NCI-H1436 (cell line): ENCODE measurements at regions not wholly inside any gene's neighbourhood (a gene's known extent, or its start where the extent isn't known, plus 50 kb on each side); places are given as distances from the start of the nearest gene placed in this dataset.
A peak's percentile ranks its signal among the peaks of the same experiment; 100 is the strongest.

Experiments used
- DNase-seq: peaks from one replicate; lab custom pipeline; 2025; lab: John Stamatoyannopoulos, UW

- no peak for DNase-seq
These were observed 197.1 kb downstream of the SPP2 start for GRCh38 chr2:234247453-234248180.

DNA sequence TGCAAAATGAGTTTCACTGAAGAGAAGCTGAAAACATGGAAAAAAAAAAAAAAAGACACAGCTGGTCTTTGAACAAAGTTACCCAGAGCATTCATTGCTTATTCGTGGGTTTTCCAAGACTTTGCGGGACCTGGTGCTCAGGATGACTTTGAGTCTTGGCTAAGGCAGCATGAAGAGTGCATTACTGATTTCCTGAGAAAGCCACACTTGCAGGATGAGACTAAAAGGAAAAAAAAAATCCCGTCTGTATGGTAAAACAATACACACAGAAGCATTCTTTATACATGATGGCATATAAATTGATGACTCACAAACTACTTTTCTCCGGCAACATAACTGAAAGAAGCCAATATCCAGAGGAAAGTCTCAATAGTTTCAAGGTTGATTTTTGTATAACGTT, 195.4 kb downstream of the SPP2 start:
- no peak for DNase-seq

GRCh38 chr2:234243871-234244565, 193.5 kb downstream of the SPP2 start:
- no peak for DNase-seq

- no peak for DNase-seq
These were observed 191.9 kb downstream of the SPP2 start for GRCh38 chr2:234242459-234242836.

GRCh38 chr2:234241656-234242458, 191.4 kb downstream of the SPP2 start:
- no peak for DNase-seq

DNA sequence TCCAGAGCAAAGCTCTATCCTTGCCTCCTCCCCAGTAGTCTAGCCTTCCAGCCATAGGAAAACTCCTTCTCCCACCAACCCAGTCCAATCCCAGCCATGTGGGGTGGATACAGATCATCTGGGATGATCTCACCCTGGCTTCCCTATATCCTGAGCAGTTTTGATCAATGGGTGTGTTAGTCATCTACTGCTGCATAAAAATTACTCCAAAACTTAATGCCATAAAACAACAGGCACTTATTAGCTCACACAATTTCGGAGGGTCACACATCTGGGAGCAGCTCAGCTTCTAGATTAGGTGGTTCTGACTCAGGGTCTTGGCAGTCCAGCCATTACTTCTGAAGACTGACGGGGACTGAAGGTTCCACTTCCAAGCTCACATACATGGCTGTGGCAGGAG, 190.4 kb downstream of the SPP2 start:
- no peak for DNase-seq

DNA sequence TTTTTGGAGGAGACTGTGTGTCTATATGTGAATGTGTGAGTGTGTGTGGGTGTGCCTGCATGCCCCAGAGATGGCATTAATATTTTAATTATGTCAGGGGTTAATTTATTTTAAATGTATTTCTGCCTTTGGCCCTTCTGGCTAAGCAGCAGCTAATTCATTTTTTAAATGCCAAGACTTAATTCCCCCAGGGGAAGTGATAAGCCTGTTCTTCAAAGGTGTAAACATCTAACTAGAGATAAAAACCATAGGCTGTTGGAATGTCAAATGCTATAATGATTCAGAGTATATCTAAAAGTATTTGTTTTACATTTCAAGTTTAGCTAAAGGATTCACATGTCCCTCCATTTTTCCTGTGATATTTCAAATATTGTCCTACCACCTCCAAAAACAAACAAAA, 184.7 kb downstream of the SPP2 start:
- DNase-seq = no peak

GRCh38 chr2:234231460-234231859, 181.0 kb downstream of the SPP2 start:
- DNase-seq = no peak

- no peak for DNase-seq
These were observed 168.5 kb downstream of the SPP2 start for GRCh38 chr2:234219046-234219310.

DNA sequence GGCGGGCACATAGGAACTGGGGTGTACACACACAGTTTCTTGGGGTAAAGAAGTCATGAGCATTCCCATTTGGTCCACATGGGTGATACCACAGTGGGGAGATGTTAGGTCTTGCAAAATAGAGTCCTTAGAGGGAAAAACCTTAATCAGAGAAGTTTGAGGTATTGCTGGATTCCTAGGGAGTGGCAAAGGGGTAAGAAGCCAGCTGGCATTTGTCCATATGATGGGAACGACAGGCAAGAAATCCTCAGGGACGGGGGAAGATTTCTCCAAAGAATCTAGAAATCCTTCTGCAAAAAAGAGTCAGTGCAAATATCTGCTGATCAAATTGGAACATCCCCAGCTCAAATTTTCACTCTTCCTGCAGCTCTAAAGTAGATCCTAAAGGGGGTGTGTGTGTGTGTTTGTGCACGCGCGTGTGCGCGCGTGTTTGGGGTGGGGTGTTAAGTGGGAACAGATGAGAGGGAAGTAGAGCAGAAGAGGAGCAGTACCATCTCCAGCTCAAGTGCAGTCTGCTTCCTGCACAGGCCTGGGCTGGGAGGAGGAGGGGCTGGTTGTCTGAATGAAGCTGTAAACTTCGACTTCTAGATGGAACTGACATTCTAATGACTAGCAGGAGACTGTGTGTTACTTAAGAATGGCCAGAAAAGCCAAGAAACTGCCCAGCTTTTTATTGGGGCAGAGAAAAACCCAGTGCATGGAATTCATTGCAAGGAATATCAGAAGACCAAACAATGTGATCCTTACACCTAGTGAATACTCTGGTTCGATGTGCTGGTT, 168.0 kb downstream of the SPP2 start:
- DNase-seq = no peak

DNA sequence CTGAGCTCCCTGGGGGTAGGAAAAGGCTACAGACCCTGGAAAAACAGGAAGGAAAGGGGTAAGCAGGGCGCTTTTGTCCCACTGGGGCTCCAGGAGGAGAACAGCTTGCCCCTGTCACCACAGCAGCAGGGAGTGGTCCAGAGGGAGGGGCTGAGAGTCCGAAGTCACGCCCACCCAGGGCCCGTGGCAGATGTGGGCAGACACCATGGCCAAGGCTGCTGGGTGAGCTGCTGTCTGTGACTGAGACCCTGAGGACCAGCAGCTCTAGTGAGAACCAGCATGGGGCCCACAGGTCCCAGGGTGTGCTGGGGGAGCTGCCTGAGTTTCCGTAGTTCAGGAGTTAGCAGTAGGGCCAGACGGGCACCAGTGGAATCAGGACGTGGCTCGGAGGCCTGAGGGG, 162.0 kb downstream of the SPP2 start:
- DNase-seq = no peak

DNA sequence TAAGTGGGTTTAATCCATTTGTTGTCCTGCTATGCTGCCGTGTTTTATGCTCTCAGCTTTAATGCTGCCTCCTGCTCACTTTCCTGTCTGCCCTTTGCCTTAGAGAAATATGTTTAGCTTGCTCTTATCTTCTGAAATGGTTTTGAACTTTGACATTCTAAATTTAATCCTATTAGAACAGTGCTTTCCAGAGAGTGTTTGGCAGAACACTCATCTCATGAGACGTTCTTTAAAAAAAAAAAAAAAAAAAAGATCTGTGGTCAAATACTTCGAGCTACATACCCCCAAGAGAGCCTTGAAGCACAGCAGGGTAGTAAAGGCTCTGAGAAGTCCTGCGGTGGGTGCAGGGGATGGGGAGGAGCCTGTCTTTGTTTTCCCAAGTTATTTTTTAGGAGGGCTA, 161.3 kb downstream of the SPP2 start:
- DNase-seq = no peak

DNA sequence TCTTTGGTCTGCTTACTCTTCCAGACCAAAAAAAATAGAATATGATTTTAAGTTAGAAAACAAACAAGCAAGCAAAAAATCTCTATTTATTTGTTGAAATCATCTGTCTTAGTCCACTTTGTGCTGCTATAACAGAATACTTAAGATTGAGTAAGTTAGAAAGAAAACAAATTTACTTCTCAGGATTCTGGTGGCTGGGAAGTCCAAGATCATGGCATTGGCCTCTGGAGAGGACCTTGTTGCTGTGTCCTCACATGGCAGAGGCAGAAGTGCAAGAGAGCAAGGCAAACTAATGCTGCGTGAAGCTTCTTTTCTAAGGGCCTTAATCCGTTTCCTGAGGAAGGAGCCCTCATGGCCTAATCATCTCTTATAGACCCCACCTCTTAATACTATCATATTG, 156.2 kb downstream of the SPP2 start:
- DNase-seq = no peak

DNA sequence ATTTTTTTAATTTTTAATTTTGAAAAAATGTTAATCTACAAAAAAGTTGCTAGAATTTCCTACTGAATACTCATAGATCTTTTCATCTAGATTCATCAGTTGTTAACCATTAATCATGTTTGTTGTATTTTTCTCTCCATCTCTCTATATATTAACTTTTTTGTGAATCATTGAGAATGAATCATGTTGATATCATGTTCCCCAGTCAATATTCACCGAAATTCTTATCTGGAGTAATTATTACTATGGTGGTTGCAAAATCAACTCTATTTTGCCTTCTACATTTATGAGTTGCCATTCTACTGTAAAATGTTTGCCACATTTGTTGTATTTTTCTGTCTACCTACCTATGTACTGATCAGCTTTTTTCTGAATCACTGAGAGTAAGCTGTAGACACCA, 154.0 kb downstream of the SPP2 start:
- DNase-seq = no peak

DNA sequence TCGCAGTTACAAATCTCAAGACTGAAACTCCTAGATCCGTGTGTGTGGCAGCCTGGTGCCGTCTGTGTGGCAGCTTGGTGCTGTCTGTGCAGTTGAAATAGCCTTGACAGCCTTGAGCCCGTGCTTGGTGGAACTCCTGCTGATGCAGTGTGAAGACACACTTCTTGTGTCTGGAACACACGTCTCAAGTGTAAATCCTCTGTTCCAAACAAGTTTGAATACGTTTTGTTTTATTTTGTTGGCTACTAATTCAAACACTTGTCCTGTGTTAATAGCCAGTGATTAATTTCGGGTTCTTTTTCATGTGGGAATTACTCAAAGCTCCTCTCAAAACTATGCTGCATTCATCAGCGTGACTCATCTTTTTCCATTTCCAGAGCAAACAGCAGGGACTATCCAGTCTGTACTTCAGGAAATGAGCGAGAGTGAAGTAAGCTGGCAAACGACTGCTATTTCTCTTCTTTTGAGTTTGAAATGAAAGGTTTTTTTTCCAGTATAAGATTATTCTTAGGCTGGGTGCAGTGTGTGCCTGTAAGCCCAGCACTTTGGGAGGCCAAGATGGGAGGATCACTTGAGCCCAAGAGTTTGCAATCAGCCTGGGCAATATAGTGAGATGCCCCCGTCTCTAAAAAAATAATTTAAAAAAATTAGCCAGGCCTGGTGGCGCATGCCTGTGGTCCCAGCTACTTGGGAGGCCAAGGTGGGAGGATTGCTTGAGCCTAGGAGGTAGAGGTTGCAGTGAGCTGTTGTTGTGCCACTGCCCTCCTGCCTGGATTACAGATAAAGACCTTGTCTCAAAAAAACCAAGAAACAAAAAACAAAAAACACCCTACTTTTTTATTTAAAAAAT, 152.9 kb downstream of the SPP2 start:
- no peak for DNase-seq

DNA sequence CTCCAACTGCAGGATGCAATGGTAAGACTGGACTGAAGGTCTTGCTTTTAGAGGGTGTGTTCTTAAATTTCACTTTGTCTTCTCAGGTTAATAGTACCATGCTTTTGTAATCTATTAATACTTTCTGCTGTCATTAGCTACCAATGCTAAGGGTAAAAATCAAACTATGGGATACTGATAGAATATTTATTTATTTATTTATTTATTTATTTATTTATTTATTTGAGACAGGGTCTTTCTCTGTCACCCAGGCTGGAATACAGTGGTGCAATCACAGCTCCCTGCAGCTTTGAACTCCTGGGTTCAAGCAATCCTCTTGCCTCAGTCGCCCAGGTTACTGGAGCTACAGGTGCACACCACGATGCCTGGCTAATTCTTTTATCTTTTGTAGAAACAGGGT, 152.1 kb downstream of the SPP2 start:
- no peak for DNase-seq

GRCh38 chr2:234199996-234200395, 149.5 kb downstream of the SPP2 start:
- no peak for DNase-seq

- DNase-seq = no peak
These were observed 148.5 kb downstream of the SPP2 start for GRCh38 chr2:234198976-234199375.

- DNase-seq = no peak
These were observed 145.0 kb downstream of the SPP2 start for GRCh38 chr2:234195516-234195915.

DNA sequence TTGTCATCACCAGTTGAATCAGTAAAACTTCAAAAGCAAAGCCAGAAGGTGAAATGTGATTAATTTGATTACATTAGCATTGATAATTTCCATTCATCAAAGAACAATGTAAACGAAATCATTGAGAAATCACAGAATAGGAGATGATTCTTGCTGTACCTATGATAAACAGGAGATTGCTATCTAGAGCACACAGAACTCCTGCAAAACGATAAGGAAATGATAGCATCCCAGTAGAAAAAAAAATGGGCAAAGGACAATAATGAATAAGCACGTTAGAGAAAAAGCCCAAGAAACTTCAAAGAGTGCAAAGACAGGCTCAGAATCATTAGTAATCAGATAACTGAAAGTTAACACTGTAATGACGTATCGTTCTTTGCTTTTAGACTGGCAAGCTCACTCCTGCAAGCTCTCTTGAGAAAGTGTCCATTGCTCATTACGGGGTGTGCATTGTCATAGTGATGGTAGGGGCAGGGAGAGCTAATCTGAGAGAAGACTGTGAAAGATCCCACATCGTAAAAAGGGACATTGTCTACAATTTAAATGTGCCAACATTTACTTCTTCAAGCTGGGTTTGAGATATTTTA, 143.6 kb downstream of the SPP2 start:
- DNase-seq = no peak

- peak; percentile 93 for DNase-seq
These were observed 141.4 kb downstream of the SPP2 start for GRCh38 chr2:234191819-234192407.
